ENCODE measurements at regions not wholly inside any gene's neighbourhood (a gene's known extent, or its start where the extent isn't known, plus 50 kb on each side); places are given as distances from the start of the nearest gene placed in this dataset.

GRCh38 chr2:126189527-126189926 is 466.4 kb upstream of the GYPC start:
- Histone ChIP-seq H3K36me3 (no peaks in the 10 kb centered on the region), H3K4me3 (ENCODE audit: low read depth, low read length) (no peak overlapping the region), H3K27me3 (no peaks in the 10 kb centered on the region), H3K9me3 (no peaks in the 10 kb centered on the region), H3K4me1 (no peaks in the 10 kb centered on the region)
- no peak for TF ChIP-seq CTCF (IDR thresholded peaks at IDR 0.05; ENCODE audit: low read depth, low read length)
- no peak for DNase-seq

- no peaks in the 10 kb centered on the region for H3K4me1 ChIP-seq
- H3K4me3 ChIP-seq (ENCODE audit: low read depth, low read length) = no peak overlapping the region
- no peaks in the 10 kb centered on the region for H3K36me3 ChIP-seq
- H3K27me3 ChIP-seq = no peaks in the 10 kb centered on the region
- no peak for DNase-seq
- H3K9me3 ChIP-seq = no peaks in the 10 kb centered on the region
- no peak for TF ChIP-seq CTCF (IDR thresholded peaks at IDR 0.05; ENCODE audit: low read depth, low read length)
Measured at GRCh38 chr2:126200538-126200937, 455.4 kb upstream of the GYPC start.

GRCh38 chr2:126208266-126208665 is 447.7 kb upstream of the GYPC start:
- H3K9me3 ChIP-seq = no peaks in the 10 kb centered on the region
- no peak for TF ChIP-seq CTCF (IDR thresholded peaks at IDR 0.05; ENCODE audit: low read depth, low read length)
- H3K36me3 ChIP-seq = no peaks in the 10 kb centered on the region
- DNase-seq = no peak
- no peaks in the 10 kb centered on the region for H3K27me3 ChIP-seq
- no peaks in the 10 kb centered on the region for H3K4me1 ChIP-seq
- no peak overlapping the region for H3K4me3 ChIP-seq (ENCODE audit: low read depth, low read length)

- Histone ChIP-seq H3K27me3 (no peaks in the 10 kb centered on the region), H3K9me3 (no peaks in the 10 kb centered on the region), H3K4me1 (no peaks in the 10 kb centered on the region), H3K4me3 (ENCODE audit: low read depth, low read length) (no peak overlapping the region), H3K36me3 (no peaks in the 10 kb centered on the region)
- DNase-seq = no peak
- no peak for TF ChIP-seq CTCF (IDR thresholded peaks at IDR 0.05; ENCODE audit: low read depth, low read length)
Measured at GRCh38 chr2:126212735-126213134, 443.2 kb upstream of the GYPC start.

- H3K9me3 ChIP-seq = no peaks in the 10 kb centered on the region
- no peaks in the 10 kb centered on the region for H3K27me3 ChIP-seq
- no peak for TF ChIP-seq CTCF (IDR thresholded peaks at IDR 0.05; ENCODE audit: low read depth, low read length)
- no peak overlapping the region for H3K4me3 ChIP-seq (ENCODE audit: low read depth, low read length)
- no peak for DNase-seq
- no peaks in the 10 kb centered on the region for H3K4me1 ChIP-seq
- no peaks in the 10 kb centered on the region for H3K36me3 ChIP-seq
Measured at GRCh38 chr2:126219081-126219480, 436.9 kb upstream of the GYPC start.

- no peak for TF ChIP-seq CTCF (IDR thresholded peaks at IDR 0.05; ENCODE audit: low read depth, low read length)
- Histone ChIP-seq H3K4me1 (no peaks in the 10 kb centered on the region), H3K36me3 (no peaks in the 10 kb centered on the region), H3K9me3 (no peaks in the 10 kb centered on the region), H3K27me3 (no peaks in the 10 kb centered on the region), H3K4me3 (ENCODE audit: low read depth, low read length) (no peak overlapping the region)
- no peak for DNase-seq
Measured at GRCh38 chr2:126220331-126220730, 435.6 kb upstream of the GYPC start.
